ENCODE measurements at regions not wholly inside any gene's neighbourhood (a gene's known extent, or its start where the extent isn't known, plus 50 kb on each side); places are given as distances from the start of the nearest gene placed in this dataset.
"Not testable (repeated sequence)": the region's sequence is repeated elsewhere in the genome, so short reads cannot be mapped to it uniquely, and the experiment has no call there.

DNA sequence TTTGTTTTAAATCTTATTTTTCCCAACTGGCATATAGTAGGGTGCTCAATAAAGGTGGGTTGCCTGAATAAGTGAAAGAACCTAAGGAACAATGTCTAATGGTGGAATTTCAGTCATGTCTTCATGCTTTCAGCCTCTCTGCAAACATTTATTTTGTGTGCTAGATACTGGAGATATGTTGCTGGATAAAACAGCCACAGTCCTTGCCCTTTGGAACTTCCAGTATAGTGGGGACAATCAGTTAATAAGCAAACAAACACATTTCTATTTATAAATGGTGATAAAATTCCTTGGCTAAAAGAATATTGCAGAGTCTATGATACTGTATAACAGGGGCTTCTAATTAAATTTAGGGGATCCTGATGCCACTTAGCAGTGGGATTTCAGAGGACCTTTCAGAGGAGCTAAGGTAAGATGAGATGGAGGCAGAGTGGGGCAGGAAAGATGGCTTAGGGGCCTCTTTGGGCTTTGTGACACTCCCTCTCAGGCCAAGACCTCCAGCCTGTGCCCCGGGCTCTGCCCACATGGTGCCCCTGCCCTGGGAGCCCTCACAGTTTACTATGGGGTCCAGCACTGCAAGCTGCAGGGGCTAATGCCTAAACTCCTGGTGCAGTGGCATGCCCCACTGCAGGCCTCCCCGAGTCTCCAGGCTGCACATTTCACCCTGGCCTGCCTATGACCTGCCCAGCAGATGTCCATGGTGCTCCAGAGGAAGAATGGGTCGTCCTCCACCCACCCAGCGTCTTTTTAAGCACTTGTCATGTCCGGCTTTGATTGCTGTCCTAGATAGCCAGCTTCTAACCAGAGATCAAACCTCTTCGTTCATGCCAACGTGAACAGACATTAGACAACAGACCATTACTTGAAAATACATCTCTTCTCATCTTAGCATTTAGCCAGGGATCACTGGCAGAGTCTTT lies 61.6 kb upstream of the PRR23C start:
- H3K9ac ChIP-seq (ENCODE audit: low read length in 5 of 5) = no peak overlapping the region
- no peaks in the 10 kb centered on the region for H3K4me1 ChIP-seq (ENCODE audit: control insufficient read depth in 5 of 5, insufficient read depth in 5 of 5, low read length in 5 of 5)
- H3K4me3 ChIP-seq (ENCODE audit: low read depth in 1 of 5, low read length in 5 of 5) = no peak overlapping the region
- no peaks in the 10 kb centered on the region for H3K36me3 ChIP-seq (ENCODE audit: control insufficient read depth in 5 of 5, insufficient read depth in 5 of 5, low read length in 5 of 5)
- no peaks in the 10 kb centered on the region for H3K9me3 ChIP-seq (ENCODE audit: control insufficient read depth in 5 of 5, low read length in 5 of 5)
- H3K27ac ChIP-seq (ENCODE audit: low read depth, low read length) = no peak overlapping the region
- peaks cover 0 to 7% (median 1%) of the 10 kb centered on the region in 5 donors for H3K27me3 ChIP-seq (ENCODE audit: control insufficient read depth in 5 of 5, insufficient read depth in 4 of 5, low read length in 5 of 5)

- no peak overlapping the region for H3K27ac ChIP-seq (ENCODE audit: low read depth, low read length)
- no peaks in the 10 kb centered on the region for H3K4me1 ChIP-seq (ENCODE audit: control insufficient read depth in 5 of 5, insufficient read depth in 5 of 5, low read length in 5 of 5)
- H3K9me3 ChIP-seq (ENCODE audit: control insufficient read depth in 5 of 5, low read length in 5 of 5) = no peaks in the 10 kb centered on the region
- H3K4me3 ChIP-seq (ENCODE audit: low read depth in 1 of 5, low read length in 5 of 5) = no peak overlapping the region
- no peaks in the 10 kb centered on the region for H3K36me3 ChIP-seq (ENCODE audit: control insufficient read depth in 5 of 5, insufficient read depth in 5 of 5, low read length in 5 of 5)
- H3K9ac ChIP-seq (ENCODE audit: low read length in 5 of 5) = no peak overlapping the region
- peaks cover 0 to 11% (median 5%) of the 10 kb centered on the region in 5 donors for H3K27me3 ChIP-seq (ENCODE audit: control insufficient read depth in 5 of 5, insufficient read depth in 4 of 5, low read length in 5 of 5)
Observed at GRCh38 chr3:139107424-139108252, 62.9 kb upstream of the PRR23C start.

- Histone ChIP-seq H3K27me3 (ENCODE audit: control insufficient read depth in 5 of 5, insufficient read depth in 4 of 5, low read length in 5 of 5) (peaks cover 0 to 11% (median 4%) of the 10 kb centered on the region in 5 donors), H3K9me3 (ENCODE audit: control insufficient read depth in 5 of 5, low read length in 5 of 5) (no peaks in the 10 kb centered on the region), H3K4me1 (ENCODE audit: control insufficient read depth in 5 of 5, insufficient read depth in 5 of 5, low read length in 5 of 5) (no peaks in the 10 kb centered on the region), H3K4me3 (ENCODE audit: low read depth in 1 of 5, low read length in 5 of 5) (no peak overlapping the region), H3K36me3 (ENCODE audit: control insufficient read depth in 5 of 5, insufficient read depth in 5 of 5, low read length in 5 of 5) (no peaks in the 10 kb centered on the region), H3K27ac (ENCODE audit: low read depth, low read length) (no peak overlapping the region), H3K9ac (ENCODE audit: low read length in 5 of 5) (no peak overlapping the region)
Observed at GRCh38 chr3:139108253-139108969, 63.7 kb upstream of the PRR23C start.

GRCh38 chr3:139109271-139109670 lies 64.6 kb upstream of the PRR23C start:
- Histone ChIP-seq H3K9me3 (ENCODE audit: control insufficient read depth in 5 of 5, low read length in 5 of 5) (no peaks in the 10 kb centered on the region), H3K4me1 (ENCODE audit: control insufficient read depth in 5 of 5, insufficient read depth in 5 of 5, low read length in 5 of 5) (no peaks in the 10 kb centered on the region)

DNA sequence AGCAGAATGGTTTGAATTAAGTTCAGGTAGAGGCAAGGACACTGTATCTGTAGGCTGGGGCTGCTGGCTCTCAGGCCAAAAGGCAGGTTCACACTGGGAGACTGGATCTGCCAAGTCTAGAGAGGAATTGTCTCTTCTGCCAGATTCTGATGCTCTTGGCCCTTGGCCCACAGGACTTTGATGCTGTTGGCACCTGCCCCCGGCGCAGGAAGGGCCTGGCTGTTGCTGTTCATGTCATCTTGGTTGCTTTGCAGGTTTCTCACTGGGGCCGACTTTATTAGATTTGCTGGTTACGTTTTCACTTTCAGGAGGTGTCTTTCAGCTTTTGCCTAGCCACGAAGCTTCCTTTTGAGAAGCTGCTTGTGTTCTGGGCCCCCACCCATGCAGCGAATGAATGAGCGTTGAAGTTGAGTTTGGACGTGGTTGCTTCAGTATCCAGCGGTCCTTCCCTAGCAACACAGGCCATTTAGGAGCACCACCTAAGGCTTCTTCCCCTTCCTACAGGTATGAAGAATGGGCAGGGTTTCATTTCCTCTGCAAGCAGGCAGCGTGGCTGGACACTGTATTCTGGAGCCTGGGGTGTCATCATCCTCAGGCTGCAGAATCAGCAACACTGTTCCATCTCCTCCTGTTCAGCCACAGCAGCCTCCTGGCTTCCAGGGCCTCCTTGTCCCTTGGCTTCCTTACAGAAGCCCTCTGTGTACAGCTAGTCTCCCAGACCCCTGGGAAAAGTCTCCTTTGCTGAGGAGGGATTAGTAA lies 65.6 kb upstream of the PRR23C start:
- H3K9ac ChIP-seq (ENCODE audit: low read length in 5 of 5) = no peak overlapping the region
- peaks cover 0 to 11% (median 4%) of the 10 kb centered on the region in 5 donors for H3K27me3 ChIP-seq (ENCODE audit: control insufficient read depth in 5 of 5, insufficient read depth in 4 of 5, low read length in 5 of 5)

More at GRCh38 chr3:139109271-139109670, 64.6 kb upstream of the PRR23C start:
- no peak overlapping the region for H3K4me3 ChIP-seq (ENCODE audit: low read depth in 1 of 5, low read length in 5 of 5)
- H3K27me3 ChIP-seq (ENCODE audit: control insufficient read depth in 5 of 5, insufficient read depth in 4 of 5, low read length in 5 of 5) = peaks cover 0 to 11% (median 4%) of the 10 kb centered on the region in 5 donors
- no peak overlapping the region for H3K9ac ChIP-seq (ENCODE audit: low read length in 5 of 5)
- no peak overlapping the region for H3K27ac ChIP-seq (ENCODE audit: low read depth, low read length)
- no peaks in the 10 kb centered on the region for H3K36me3 ChIP-seq (ENCODE audit: control insufficient read depth in 5 of 5, insufficient read depth in 5 of 5, low read length in 5 of 5)

DNA sequence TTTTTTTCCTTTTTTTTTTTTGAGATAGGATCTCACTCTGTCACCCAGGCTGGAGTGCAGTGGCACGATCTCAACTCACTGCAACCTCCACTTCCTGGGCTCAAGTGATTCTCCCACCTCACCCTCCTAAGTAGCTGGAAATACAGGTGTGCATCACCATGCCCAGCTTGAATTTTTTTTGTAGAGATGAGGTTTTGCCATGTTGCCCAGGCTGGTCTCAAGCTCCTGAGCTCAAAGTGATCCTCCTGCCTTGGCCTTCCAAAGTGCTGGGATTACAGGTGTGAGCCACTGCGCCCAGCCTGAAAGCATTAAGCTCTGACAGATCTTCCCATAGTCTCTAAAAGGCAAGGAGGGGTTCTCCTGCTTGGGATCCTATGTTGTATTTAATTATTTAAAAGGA lies 66.2 kb upstream of the PRR23C start:
- not testable (repeated sequence) for H3K9me3 ChIP-seq (ENCODE audit: control insufficient read depth in 5 of 5, low read length in 5 of 5); H3K4me1 ChIP-seq (ENCODE audit: control insufficient read depth in 5 of 5, insufficient read depth in 5 of 5, low read length in 5 of 5); H3K27ac ChIP-seq (ENCODE audit: low read depth, low read length); H3K36me3 ChIP-seq (ENCODE audit: control insufficient read depth in 5 of 5, insufficient read depth in 5 of 5, low read length in 5 of 5); H3K4me3 ChIP-seq (ENCODE audit: low read depth in 1 of 5, low read length in 5 of 5); H3K9ac ChIP-seq (ENCODE audit: low read length in 5 of 5)
- peaks cover 0 to 11% (median 4%) of the 10 kb centered on the region in 5 donors for H3K27me3 ChIP-seq (ENCODE audit: control insufficient read depth in 5 of 5, insufficient read depth in 4 of 5, low read length in 5 of 5)

More for the DNA sequence above, 65.6 kb upstream of the PRR23C start:
- H3K9me3 ChIP-seq (ENCODE audit: control insufficient read depth in 5 of 5, low read length in 5 of 5) = no peaks in the 10 kb centered on the region
- no peak overlapping the region for H3K27ac ChIP-seq (ENCODE audit: low read depth, low read length)
- no peaks in the 10 kb centered on the region for H3K4me1 ChIP-seq (ENCODE audit: control insufficient read depth in 5 of 5, insufficient read depth in 5 of 5, low read length in 5 of 5)
- no peaks in the 10 kb centered on the region for H3K36me3 ChIP-seq (ENCODE audit: control insufficient read depth in 5 of 5, insufficient read depth in 5 of 5, low read length in 5 of 5)
- no peak overlapping the region for H3K4me3 ChIP-seq (ENCODE audit: low read depth in 1 of 5, low read length in 5 of 5)

GRCh38 chr3:139111392-139112229 lies 66.9 kb upstream of the PRR23C start:
- Histone ChIP-seq H3K4me1 (ENCODE audit: control insufficient read depth in 5 of 5, insufficient read depth in 5 of 5, low read length in 5 of 5) (no peaks in the 10 kb centered on the region), H3K9me3 (ENCODE audit: control insufficient read depth in 5 of 5, low read length in 5 of 5) (no peaks in the 10 kb centered on the region), H3K36me3 (ENCODE audit: control insufficient read depth in 5 of 5, insufficient read depth in 5 of 5, low read length in 5 of 5) (no peaks in the 10 kb centered on the region), H3K9ac (ENCODE audit: low read length in 5 of 5) (no peak overlapping the region), H3K4me3 (ENCODE audit: low read depth in 1 of 5, low read length in 5 of 5) (no peak overlapping the region), H3K27me3 (ENCODE audit: control insufficient read depth in 5 of 5, insufficient read depth in 4 of 5, low read length in 5 of 5) (peaks cover 0 to 11% (median 4%) of the 10 kb centered on the region in 5 donors), H3K27ac (ENCODE audit: low read depth, low read length) (no peak overlapping the region)

- H3K36me3 ChIP-seq (ENCODE audit: control insufficient read depth in 5 of 5, insufficient read depth in 5 of 5, low read length in 5 of 5) = no peaks in the 10 kb centered on the region
- H3K4me3 ChIP-seq (ENCODE audit: low read depth in 1 of 5, low read length in 5 of 5) = no peak overlapping the region
Observed at GRCh38 chr3:139112230-139112558, 67.5 kb upstream of the PRR23C start.

More at GRCh38 chr3:139112230-139112558, 67.5 kb upstream of the PRR23C start:
- Histone ChIP-seq H3K4me1 (ENCODE audit: control insufficient read depth in 5 of 5, insufficient read depth in 5 of 5, low read length in 5 of 5) (no peaks in the 10 kb centered on the region), H3K9ac (ENCODE audit: low read length in 5 of 5) (no peak overlapping the region), H3K27me3 (ENCODE audit: control insufficient read depth in 5 of 5, insufficient read depth in 4 of 5, low read length in 5 of 5) (peaks cover 0 to 11% (median 4%) of the 10 kb centered on the region in 5 donors), H3K9me3 (ENCODE audit: control insufficient read depth in 5 of 5, low read length in 5 of 5) (no peaks in the 10 kb centered on the region), H3K27ac (ENCODE audit: low read depth, low read length) (no peak overlapping the region)
